Gastrocnemius medialis (tissue), 4 donors: ENCODE measurements at regions not wholly inside any gene's neighbourhood (a gene's known extent, or its start where the extent isn't known, plus 50 kb on each side); places are given as distances from the start of the nearest gene placed in this dataset.
"Not testable (repeated sequence)": the region's sequence is repeated elsewhere in the genome, so short reads cannot be mapped to it uniquely, and the experiment has no call there.

Experiments used
- ATAC-seq, 2 donors: fragments of 150-250 bp; one replicate each; pipeline ENCODE4 v1.9.1; 2016
- DNase-seq, 2 donors: peaks; one replicate each; pipeline ENCODE4 v3.0.0-alpha.2; 2019
- H3K27ac ChIP-seq, 4 donors: fragments of 200-600 bp; sonication (generic); 1 replicate in 1 of 4; 2 replicates in 3 of 4; pipeline ENCODE4 v1.5.1; 2016 to 2018; ENCODE audit warnings: mild to moderate bottlenecking in 2 of 4, moderate library complexity in 1 of 4
- H3K27me3 ChIP-seq, 3 donors: fragments of 200-600 bp; sonication (generic) in 2 of 3; 1 replicate in 1 of 3; 2 replicates in 2 of 3; pipeline versions ENCODE4 v1.5.1 to v1.6.0; 2016 to 2019; ENCODE audit warnings: mild to moderate bottlenecking in 1 of 3, moderate library complexity in 1 of 3
- H3K36me3 ChIP-seq, 2 donors: fragments of 200-600 bp; sonication (generic) in 1 of 2; one replicate each; pipeline ENCODE4 v1.5.1; 2017 to 2018
- H3K4me1 ChIP-seq, 2 donors: fragments of 200-600 bp; sonication (generic) in 1 of 2; one replicate each; pipeline ENCODE4 v1.5.1; 2016 to 2017; ENCODE audit warnings: mild to moderate bottlenecking in 2 of 2
- H3K4me3 ChIP-seq, 4 donors: fragments of 200-600 bp; sonication (generic) in 3 of 4; 1 replicate in 1 of 4; 2 replicates in 3 of 4; pipeline ENCODE4 v1.5.1; 2016 to 2019; ENCODE audit warnings: mild to moderate bottlenecking in 2 of 4
- H3K9me3 ChIP-seq, 3 donors: fragments of 200-600 bp; sonication (generic) in 2 of 3; 1 replicate in 1 of 3; 2 replicates in 2 of 3; pipeline ENCODE4 v1.5.1; 2016 to 2019
- CTCF ChIP-seq, 5 experiments: fragments of 450-650 bp in 3 of 5; fragments of 200-600 bp in 2 of 5; sonication (generic) in 2 of 5; IDR thresholded peaks in 4 of 5; conservative IDR thresholded peaks in 1 of 5; 1 replicate in 4 of 5; 2 replicates in 1 of 5; pipeline ENCODE4 v1.5.1; 2016 to 2019; ENCODE audit warnings: antibody characterized with exemption in 5 of 5, mild to moderate bottlenecking in 3 of 5, moderate library complexity in 3 of 5
- POLR2A ChIP-seq, 2 donors: fragments of 450-650 bp; IDR thresholded peaks; one replicate each; pipeline ENCODE4 v1.6.1; 2017; ENCODE audit warnings: antibody characterized with exemption in 2 of 2, mild to moderate bottlenecking in 2 of 2, moderate library complexity in 2 of 2
- in situ Hi-C, 4 donors: fragments of 200-750 bp; cut with MboI; loops; one replicate each; pipeline versions ENCODE4 v1.15.0 to v1.8.0; 2017; ENCODE audit warnings: low sequenced_read_pairs in 4 of 4
- intact Hi-C: fragments of 100-400 bp; cut with DNase I; formaldehyde crosslinking; loops from one replicate; pipeline ENCODE4 v1.15.1; 2023; ENCODE audit warnings: low total_unique reads

- ATAC-seq (no peak), DNase-seq (no peak)
- Histone ChIP-seq H3K27me3 (no peaks in the 10 kb centered on the region), H3K4me3 (no peak overlapping the region), H3K9me3 (no peaks in the 10 kb centered on the region), H3K36me3 (no peaks in the 10 kb centered on the region), H3K4me1 (no peaks in the 10 kb centered on the region), H3K27ac (no peak overlapping the region)
- TF ChIP-seq POLR2A (IDR thresholded peaks at IDR 0.05): no peak
- TF ChIP-seq CTCF (IDR thresholded peaks at IDR 0.05 in 4 of 5, conservative IDR thresholded peaks at IDR 0.05 in 1 of 5): no peak
- in situ Hi-C loops (no loop called here), intact Hi-C loops (no loop called here)
Observed at GRCh38 chr10:109765838-109766237, 157.5 kb downstream of the XPNPEP1 start.

- TF ChIP-seq CTCF (IDR thresholded peaks at IDR 0.05 in 4 of 5, conservative IDR thresholded peaks at IDR 0.05 in 1 of 5) (no peak), POLR2A (IDR thresholded peaks at IDR 0.05) (no peak)
- no peaks in the 10 kb centered on the region for H3K27me3 ChIP-seq
- intact Hi-C loops (no loop called here), in situ Hi-C loops (no loop called here)
- H3K9me3 ChIP-seq: no peaks in the 10 kb centered on the region
- DNase-seq: no peak
- no peak overlapping the region for H3K4me3 ChIP-seq
- H3K27ac ChIP-seq: no peak overlapping the region
- H3K36me3 ChIP-seq: no peaks in the 10 kb centered on the region
- no peak for ATAC-seq
- no peaks in the 10 kb centered on the region for H3K4me1 ChIP-seq
Observed at GRCh38 chr10:109762555-109762954, 160.8 kb downstream of the XPNPEP1 start.

- in situ Hi-C loops, H3K9me3 ChIP-seq, H3K4me3 ChIP-seq, intact Hi-C loops, DNase-seq, ATAC-seq, H3K36me3 ChIP-seq, H3K27ac ChIP-seq, H3K27me3 ChIP-seq, H3K4me1 ChIP-seq: not testable (repeated sequence)
Observed at GRCh38 chr10:109757670-109758069, 165.6 kb downstream of the XPNPEP1 start.

- Histone ChIP-seq H3K27ac (no peak overlapping the region), H3K4me1 (no peaks in the 10 kb centered on the region), H3K36me3 (no peaks in the 10 kb centered on the region), H3K27me3 (no peaks in the 10 kb centered on the region), H3K9me3 (no peaks in the 10 kb centered on the region), H3K4me3 (no peak overlapping the region)
- ATAC-seq (no peak), DNase-seq (no peak)
- in situ Hi-C loops: no loop called here
- TF ChIP-seq CTCF (IDR thresholded peaks at IDR 0.05 in 4 of 5, conservative IDR thresholded peaks at IDR 0.05 in 1 of 5) (no peak), POLR2A (IDR thresholded peaks at IDR 0.05) (no peak)
- intact Hi-C loops: no loop called here
Observed at GRCh38 chr10:109746861-109747260, 176.4 kb downstream of the XPNPEP1 start.

GRCh38 chr10:109744020-109744419, 179.3 kb downstream of the XPNPEP1 start:
- in situ Hi-C loops (no loop called here), intact Hi-C loops (no loop called here)
- no peak for DNase-seq
- no peaks in the 10 kb centered on the region for H3K27me3 ChIP-seq
- peak in 1 of 2 donors; percentile 32 for ATAC-seq
- TF ChIP-seq POLR2A (IDR thresholded peaks at IDR 0.05) (no peak), CTCF (IDR thresholded peaks at IDR 0.05 in 4 of 5, conservative IDR thresholded peaks at IDR 0.05 in 1 of 5) (no peak)
- no peaks in the 10 kb centered on the region for H3K4me1 ChIP-seq
- no peak overlapping the region for H3K27ac ChIP-seq
- no peaks in the 10 kb centered on the region for H3K36me3 ChIP-seq
- no peak overlapping the region for H3K4me3 ChIP-seq
- H3K9me3 ChIP-seq: no peaks in the 10 kb centered on the region
